ENCODE measurements at regions not wholly inside any gene's neighbourhood (a gene's known extent, or its start where the extent isn't known, plus 50 kb on each side); places are given as distances from the start of the nearest gene placed in this dataset.

DNA sequence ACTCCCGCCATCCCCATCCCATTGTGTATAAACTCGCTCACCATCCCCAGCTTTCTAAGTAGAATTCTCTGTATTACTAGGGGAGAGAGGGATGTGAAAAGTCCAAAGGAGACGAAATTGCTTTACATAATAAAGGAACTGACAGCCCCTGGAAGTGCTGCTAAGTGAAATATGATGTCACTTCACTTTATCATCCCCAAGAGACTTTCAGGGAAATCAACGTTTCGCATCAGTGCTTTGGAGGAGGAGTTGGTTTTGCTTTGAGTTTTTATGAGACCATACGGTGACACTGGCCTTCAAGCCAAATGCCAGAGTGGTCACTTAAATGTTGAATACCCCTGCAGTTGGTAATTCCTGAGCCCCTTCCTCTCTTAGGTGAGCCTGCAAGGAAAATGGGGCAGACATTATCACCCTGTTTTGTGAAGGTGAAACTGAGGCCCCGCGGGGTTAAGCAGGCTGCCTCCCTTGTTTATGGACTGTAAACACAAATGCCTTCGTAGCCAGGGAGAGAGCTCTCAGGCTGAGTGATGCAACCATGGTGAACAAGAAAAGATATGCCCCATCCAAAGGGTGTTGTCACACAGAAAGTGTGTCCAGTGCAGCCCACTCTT lies 58.4 kb upstream of the KAZN start:
- Histone ChIP-seq H3K9ac (ENCODE audit: low read length) (no peak overlapping the region), H2AFZ (ENCODE audit: insufficient read depth, low read depth, low read length, poor library complexity, severe bottlenecking) (no peak overlapping the region), H3K27ac (ENCODE audit: low read length in 2 of 2) (no peak overlapping the region), H3K27me3 (replicated peaks in 1 of 4; ENCODE audit: control extremely low read depth in 1 of 4, control insufficient read depth in 3 of 4, insufficient read depth in 4 of 4, low read length in 3 of 4) (peaks cover 0 to 3% (median 0%) of the 10 kb centered on the region in 4 experiments), H3K36me3 (replicated peaks in 1 of 2; ENCODE audit: control extremely low read depth in 1 of 2, control insufficient read depth in 1 of 2, extremely low read depth in 1 of 2, insufficient read depth in 2 of 2, low read length in 1 of 2) (no peaks in the 10 kb centered on the region), H3K4me3 (ENCODE audit: control extremely low read depth in 1 of 5, extremely low read depth in 1 of 5, insufficient read depth in 1 of 5, low read depth in 2 of 5, low read length in 4 of 5) (no peak overlapping the region), H3K9me3 (ENCODE audit: control extremely low read depth in 1 of 3, control insufficient read depth in 2 of 3, insufficient read depth in 1 of 3, low read length in 2 of 3) (no peaks in the 10 kb centered on the region), H3K4me2 (replicated peaks; ENCODE audit: low read depth, low read length, poor library complexity, severe bottlenecking) (no peak overlapping the region), H3K79me2 (ENCODE audit: control insufficient read depth, insufficient read depth, low read length) (no peaks in the 10 kb centered on the region), H4K20me1 (ENCODE audit: control insufficient read depth, insufficient read depth, low read length, poor library complexity, severe bottlenecking) (no peaks in the 10 kb centered on the region), H3K4me1 (ENCODE audit: control insufficient read depth in 2 of 2, insufficient read depth in 2 of 2, low read length in 2 of 2) (peaks cover 0 to 7% of the 10 kb centered on the region in 2 donors)
- 54% methylated on average over 4 of the region's 9 CpGs for WGBS (ENCODE audit: insufficient coverage)
- TF ChIP-seq CTCF (IDR thresholded peaks at IDR 0.05) (no peak), EZH2 (IDR thresholded peaks at IDR 0.05; ENCODE audit: borderline replicate concordance, insufficient read depth, low read depth, low read length, poor library complexity, severe bottlenecking) (no peak)
- CTCF ChIA-PET: no interaction called here
- POLR2A ChIA-PET: no interaction called here
- Mint-ChIP-seq H3K4me3 (no peak overlapping the region), H3K9me3 (ENCODE audit: insufficient read depth) (no peaks in the 10 kb centered on the region), H3K27me3 (peaks cover 15% of the 10 kb centered on the region), H3K27ac (no peak overlapping the region), H3K4me1 (peaks cover 5% of the 10 kb centered on the region)
- intact Hi-C loops (cut with micrococcal nuclease): no loop called here
- DNase-seq (no peak), ATAC-seq (ENCODE audit: low read depth) (no peak)

DNA sequence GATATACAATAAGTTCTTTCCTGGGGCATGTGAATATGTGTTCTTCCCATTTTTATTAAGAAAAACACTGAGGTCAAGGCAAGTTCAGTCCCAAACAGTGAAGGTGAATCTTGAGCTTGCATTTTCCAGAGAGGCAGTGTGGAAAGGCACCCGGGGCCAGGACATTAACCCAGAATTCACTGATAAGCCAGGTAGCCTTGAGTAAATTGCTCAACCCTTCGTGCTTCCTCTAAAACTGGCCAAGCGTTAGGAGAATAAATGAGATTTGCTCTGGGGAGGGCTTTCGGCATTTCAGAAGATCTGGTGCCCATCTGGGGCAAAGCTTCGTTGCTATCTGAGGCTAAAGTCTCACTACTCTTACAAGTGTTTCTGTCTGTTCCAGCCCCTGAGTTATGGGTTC lies 57.1 kb upstream of the KAZN start:
- no peaks in the 10 kb centered on the region for H3K79me2 ChIP-seq (ENCODE audit: control insufficient read depth, insufficient read depth, low read length)
- no peak overlapping the region for H2AFZ ChIP-seq (ENCODE audit: insufficient read depth, low read depth, low read length, poor library complexity, severe bottlenecking)
- H3K27me3 ChIP-seq (replicated peaks in 1 of 4; ENCODE audit: control extremely low read depth in 1 of 4, control insufficient read depth in 3 of 4, insufficient read depth in 4 of 4, low read length in 3 of 4): peaks cover 0 to 3% (median 0%) of the 10 kb centered on the region in 4 experiments
- Mint-ChIP-seq H3K27me3 (peaks cover 26% of the 10 kb centered on the region), H3K27ac (no peak overlapping the region), H3K9me3 (ENCODE audit: insufficient read depth) (peaks cover 4% of the 10 kb centered on the region), H3K4me3 (no peak overlapping the region), H3K4me1 (peaks cover 5% of the 10 kb centered on the region)
- H3K9me3 ChIP-seq (ENCODE audit: control extremely low read depth in 1 of 3, control insufficient read depth in 2 of 3, insufficient read depth in 1 of 3, low read length in 2 of 3): no peaks in the 10 kb centered on the region
- intact Hi-C loops (cut with micrococcal nuclease): no loop called here
- peaks cover 0 to 7% of the 10 kb centered on the region in 2 donors for H3K4me1 ChIP-seq (ENCODE audit: control insufficient read depth in 2 of 2, insufficient read depth in 2 of 2, low read length in 2 of 2)
- H3K9ac ChIP-seq (ENCODE audit: low read length): no peak overlapping the region
- no peak overlapping the region for H3K27ac ChIP-seq (ENCODE audit: low read length in 2 of 2)
- ChIA-PET CTCF (no interaction called here), POLR2A (no interaction called here)
- no peak overlapping the region for H3K4me2 ChIP-seq (replicated peaks; ENCODE audit: low read depth, low read length, poor library complexity, severe bottlenecking)
- no peak for DNase-seq
- no peaks in the 10 kb centered on the region for H3K36me3 ChIP-seq (replicated peaks in 1 of 2; ENCODE audit: control extremely low read depth in 1 of 2, control insufficient read depth in 1 of 2, extremely low read depth in 1 of 2, insufficient read depth in 2 of 2, low read length in 1 of 2)
- no peak overlapping the region for H3K4me3 ChIP-seq (ENCODE audit: control extremely low read depth in 1 of 5, extremely low read depth in 1 of 5, insufficient read depth in 1 of 5, low read depth in 2 of 5, low read length in 4 of 5)
- WGBS (ENCODE audit: insufficient coverage): 80% methylated on average over 5 of the region's 5 CpGs
- no peak for ATAC-seq (ENCODE audit: low read depth)
- TF ChIP-seq EZH2 (IDR thresholded peaks at IDR 0.05; ENCODE audit: borderline replicate concordance, insufficient read depth, low read depth, low read length, poor library complexity, severe bottlenecking) (no peak), CTCF (IDR thresholded peaks at IDR 0.05) (no peak)
- no peaks in the 10 kb centered on the region for H4K20me1 ChIP-seq (ENCODE audit: control insufficient read depth, insufficient read depth, low read length, poor library complexity, severe bottlenecking)

All from B cell (primary cell).